ENCODE measurements at regions not wholly inside any gene's neighbourhood (a gene's known extent, or its start where the extent isn't known, plus 50 kb on each side); places are given as distances from the start of the nearest gene placed in this dataset.

DNA sequence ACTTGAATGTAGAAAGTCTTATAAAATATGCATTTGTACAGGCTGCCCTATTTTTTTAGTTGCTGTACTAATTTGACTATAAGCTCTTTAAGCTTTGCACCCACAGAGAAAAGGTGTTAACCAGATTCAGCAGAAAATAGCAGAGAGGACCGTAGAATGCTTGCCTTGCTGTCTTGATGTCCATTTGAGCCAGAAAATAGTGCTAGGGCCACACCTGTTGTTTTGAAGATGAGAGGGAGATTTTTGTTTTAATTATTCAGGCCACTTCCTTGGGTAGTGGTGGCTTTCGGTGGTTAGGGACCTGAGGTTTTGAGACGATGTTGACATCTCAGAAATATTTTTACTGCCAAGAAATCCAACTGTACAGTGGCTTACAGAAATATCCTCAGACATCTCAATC is 196.0 kb downstream of the SPATA31D1 start:
- DNase-seq (ENCODE audit: low read depth, low spot score) = no peak
- no peak overlapping the region for H3K4me3 ChIP-seq (ENCODE audit: low read depth, low read length)
- TF ChIP-seq, protein P1, sequence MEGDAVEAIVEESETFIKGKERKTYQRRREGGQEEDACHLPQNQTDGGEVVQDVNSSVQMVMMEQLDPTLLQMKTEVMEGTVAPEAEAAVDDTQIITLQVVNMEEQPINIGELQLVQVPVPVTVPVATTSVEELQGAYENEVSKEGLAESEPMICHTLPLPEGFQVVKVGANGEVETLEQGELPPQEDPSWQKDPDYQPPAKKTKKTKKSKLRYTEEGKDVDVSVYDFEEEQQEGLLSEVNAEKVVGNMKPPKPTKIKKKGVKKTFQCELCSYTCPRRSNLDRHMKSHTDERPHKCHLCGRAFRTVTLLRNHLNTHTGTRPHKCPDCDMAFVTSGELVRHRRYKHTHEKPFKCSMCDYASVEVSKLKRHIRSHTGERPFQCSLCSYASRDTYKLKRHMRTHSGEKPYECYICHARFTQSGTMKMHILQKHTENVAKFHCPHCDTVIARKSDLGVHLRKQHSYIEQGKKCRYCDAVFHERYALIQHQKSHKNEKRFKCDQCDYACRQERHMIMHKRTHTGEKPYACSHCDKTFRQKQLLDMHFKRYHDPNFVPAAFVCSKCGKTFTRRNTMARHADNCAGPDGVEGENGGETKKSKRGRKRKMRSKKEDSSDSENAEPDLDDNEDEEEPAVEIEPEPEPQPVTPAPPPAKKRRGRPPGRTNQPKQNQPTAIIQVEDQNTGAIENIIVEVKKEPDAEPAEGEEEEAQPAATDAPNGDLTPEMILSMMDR (IDR thresholded peaks at IDR 0.05; ENCODE audit: insufficient read depth, low read length, missing control alignments) = no peak
- ChIA-PET CTCF (interaction anchor here (1.2 kb wide), 1 partner anchor 422 kb away, joined by 3 read pairs; no protein-coding TSS in a partner anchor), POLR2A (no interaction called here)

DNA sequence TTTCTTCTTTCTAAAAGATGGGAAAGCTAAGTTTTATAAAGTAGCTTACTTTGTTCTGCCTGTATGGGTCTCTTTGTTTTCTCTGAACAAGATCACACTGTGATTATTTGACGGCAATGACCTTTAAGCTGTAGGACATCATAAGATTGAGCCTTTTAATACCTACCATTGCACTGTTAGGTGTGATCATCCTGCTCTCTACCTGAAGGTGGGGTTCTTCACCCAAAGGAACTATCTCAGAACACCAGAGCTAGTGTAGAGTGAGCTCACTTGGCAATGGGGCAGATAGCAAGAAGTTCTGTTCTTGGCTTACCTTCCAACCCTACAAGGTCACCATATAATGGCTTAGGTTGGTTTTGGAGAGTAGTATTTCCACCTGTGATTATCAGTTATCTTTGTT is 200.2 kb downstream of the SPATA31D1 start:
- ChIA-PET POLR2A (no interaction called here), CTCF (no interaction called here)
- DNase-seq (ENCODE audit: low read depth, low spot score) = no peak
- TF ChIP-seq, protein P1 (IDR thresholded peaks at IDR 0.05; ENCODE audit: insufficient read depth, low read length, missing control alignments) = no peak
- no peak overlapping the region for H3K4me3 ChIP-seq (ENCODE audit: low read depth, low read length)

DNA sequence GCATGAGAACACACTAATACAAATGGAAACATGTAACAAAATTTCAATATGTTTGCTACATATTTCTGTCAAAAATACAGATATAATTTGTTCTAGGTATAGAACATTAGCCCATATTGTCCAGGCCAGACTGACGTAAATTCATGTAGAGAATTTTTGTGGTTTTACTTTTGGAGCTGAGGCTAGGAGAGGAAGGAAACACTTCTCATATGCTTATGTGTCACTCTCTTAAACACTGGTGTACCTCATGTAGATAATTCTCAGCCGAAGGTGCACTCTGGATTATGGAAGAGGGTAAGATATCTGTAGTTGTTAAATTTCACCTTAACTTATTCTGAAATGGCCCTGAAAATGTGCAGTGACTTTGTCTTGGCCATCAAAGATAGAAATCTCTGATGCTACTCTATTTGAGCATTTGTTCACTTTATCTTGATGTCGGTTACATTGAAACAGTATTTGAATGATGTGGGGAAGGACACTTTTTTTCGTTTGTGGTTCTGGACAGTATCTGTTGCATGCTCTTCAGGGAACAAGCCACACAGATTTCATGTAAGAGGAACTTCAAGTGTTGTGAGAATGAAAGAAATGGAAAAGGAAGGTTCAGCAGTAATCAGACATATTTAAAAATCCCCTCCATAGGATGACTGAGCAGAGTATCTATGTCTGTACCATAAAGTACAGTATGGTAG is 202.7 kb downstream of the SPATA31D1 start:
- TF ChIP-seq, protein P1 (IDR thresholded peaks at IDR 0.05; ENCODE audit: insufficient read depth, low read length, missing control alignments) = no peak
- POLR2A ChIA-PET = no interaction called here
- CTCF ChIA-PET = no interaction called here
- DNase-seq (ENCODE audit: low read depth, low spot score) = no peak
- no peak overlapping the region for H3K4me3 ChIP-seq (ENCODE audit: low read depth, low read length)

DNA sequence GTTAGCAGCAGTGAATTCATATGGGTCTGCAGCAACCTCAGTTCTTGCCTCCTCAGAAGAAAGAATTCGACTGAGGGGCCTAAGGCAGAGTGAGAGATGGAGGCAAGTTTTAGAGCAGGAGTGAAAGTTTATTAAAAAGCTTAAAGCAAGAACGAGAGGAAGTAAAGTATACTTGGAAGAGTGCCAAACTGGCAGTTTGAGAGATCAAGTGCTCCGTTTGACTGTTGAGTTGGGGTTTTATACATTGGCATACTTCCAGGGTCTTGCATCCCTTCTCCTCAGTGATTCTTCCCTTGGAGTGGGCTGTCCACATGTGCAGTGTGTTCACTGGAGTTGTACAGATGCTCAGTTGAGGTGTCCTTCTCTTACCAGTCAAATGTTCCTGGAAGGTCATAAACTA is 203.6 kb downstream of the SPATA31D1 start:
- TF ChIP-seq, protein P1 (IDR thresholded peaks at IDR 0.05; ENCODE audit: insufficient read depth, low read length, missing control alignments) = no peak
- no peak overlapping the region for H3K4me3 ChIP-seq (ENCODE audit: low read depth, low read length)
- DNase-seq (ENCODE audit: low read depth, low spot score) = no peak
- POLR2A ChIA-PET = no interaction called here
- CTCF ChIA-PET = no interaction called here

DNA sequence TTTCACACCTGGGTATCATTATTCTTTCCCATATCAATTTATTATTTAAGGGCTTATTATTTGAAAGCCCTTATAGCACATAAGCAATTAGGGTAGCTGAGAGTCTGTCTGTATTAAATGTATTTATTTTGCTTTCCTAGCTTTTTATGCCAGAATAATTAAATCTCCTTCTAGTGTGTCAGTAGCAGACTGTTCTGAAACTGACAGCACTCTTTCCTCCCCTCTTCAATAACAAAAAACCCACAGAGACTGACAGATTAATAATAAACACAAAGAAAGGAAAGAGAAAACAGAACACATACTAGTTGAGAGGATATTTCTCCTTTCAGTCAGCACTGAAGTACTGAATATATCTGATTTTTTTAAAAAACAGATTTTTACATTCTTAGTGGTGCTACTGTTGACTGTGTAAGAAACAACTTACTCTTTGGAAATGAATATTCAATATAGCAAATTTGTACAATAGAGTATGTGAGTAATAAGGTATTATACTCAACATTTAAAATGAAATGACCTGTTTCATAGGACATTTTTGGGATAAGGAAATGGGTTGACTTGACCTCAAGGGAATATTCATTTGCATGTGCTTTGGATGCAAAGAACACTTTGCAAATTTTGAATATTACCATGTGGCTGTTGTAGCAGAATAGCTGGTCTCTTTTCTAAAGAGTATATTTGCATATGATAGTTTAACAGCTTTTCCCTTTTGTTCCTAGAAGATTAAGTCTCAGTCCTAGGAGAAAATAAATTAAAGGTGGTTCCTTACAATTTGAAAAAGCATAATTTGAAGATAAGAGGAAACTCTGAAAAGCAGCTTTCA is 208.3 kb downstream of the SPATA31D1 start:
- H3K4me3 ChIP-seq (ENCODE audit: low read depth, low read length) = no peak overlapping the region
- CTCF ChIA-PET = no interaction called here
- POLR2A ChIA-PET = no interaction called here
- no peak for DNase-seq (ENCODE audit: low read depth, low spot score)
- TF ChIP-seq, protein P1 (IDR thresholded peaks at IDR 0.05; ENCODE audit: insufficient read depth, low read length, missing control alignments) = no peak

DNA sequence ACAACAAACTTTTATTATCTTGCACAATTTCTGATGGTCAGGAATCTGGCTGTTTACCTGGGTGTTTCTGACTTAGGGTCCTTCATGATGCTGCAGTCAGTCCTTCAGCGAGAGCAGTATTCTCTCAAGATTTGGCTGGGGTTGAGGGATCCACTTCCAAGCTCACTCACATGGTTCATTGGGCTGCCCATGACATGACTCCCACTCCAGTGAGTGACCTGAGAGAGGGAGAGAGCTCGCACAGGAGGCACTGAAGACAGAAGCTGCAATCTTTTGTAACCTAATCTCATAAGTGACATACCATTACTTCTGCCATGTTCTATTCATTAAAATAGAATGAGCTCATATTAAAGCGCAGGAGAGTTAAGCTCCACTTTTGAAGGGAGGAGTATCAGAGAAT is 212.6 kb downstream of the SPATA31D1 start:
- no peak overlapping the region for H3K4me3 ChIP-seq (ENCODE audit: low read depth, low read length)
- POLR2A ChIA-PET = no interaction called here
- TF ChIP-seq, protein P1 (IDR thresholded peaks at IDR 0.05; ENCODE audit: insufficient read depth, low read length, missing control alignments) = no peak
- no peak for DNase-seq (ENCODE audit: low read depth, low spot score)
- CTCF ChIA-PET = interaction anchor here (1.4 kb wide), 1 partner anchor 36 kb away, joined by 4 read pairs; no protein-coding TSS in a partner anchor
